Astrocyte (in vitro differentiated cells and primary cell): ENCODE measurements at regions not wholly inside any gene's neighbourhood (a gene's known extent, or its start where the extent isn't known, plus 50 kb on each side); places are given as distances from the start of the nearest gene placed in this dataset.

Source experiments
- CTCF ChIP-seq: IDR thresholded peaks from 2 replicates; pipeline ENCODE4 v1.5.1; 2011; ENCODE audit warnings: low read depth, mild to moderate bottlenecking, inconsistent platforms, low read length, moderate library complexity; ENCODE audit not compliant: insufficient read depth
- EZH2 ChIP-seq: IDR thresholded peaks from 2 replicates; pipeline ENCODE4 v1.6.1; 2012; ENCODE audit warnings: mild to moderate bottlenecking, low read length, inconsistent platforms; ENCODE audit not compliant: insufficient read depth

- no peak for TF ChIP-seq CTCF
- no peak for TF ChIP-seq EZH2
These were observed 267.9 kb upstream of the SLC7A11 start for GRCh38 chr4:138510053-138510452.
